Superior temporal gyrus (tissue), 1 donor: ENCODE measurements at regions not wholly inside any gene's neighbourhood (a gene's known extent, or its start where the extent isn't known, plus 50 kb on each side); places are given as distances from the start of the nearest gene placed in this dataset.
"Not testable (repeated sequence)": the region's sequence is repeated elsewhere in the genome, so short reads cannot be mapped to it uniquely, and the experiment has no call there.

ENCODE experiments used
- DNase-seq: peaks from one replicate; pipeline ENCODE4 v3.0.0-alpha.2; 2016; ENCODE audit errors: extremely low spot score

- no peak for DNase-seq
Observed at GRCh38 chr7:54115028-54115763, 427.0 kb upstream of the VSTM2A start.

GRCh38 chr7:54116956-54117355 lies 425.2 kb upstream of the VSTM2A start:
- no peak for DNase-seq

- no peak for DNase-seq
Observed at GRCh38 chr7:54129035-54129434, 413.1 kb upstream of the VSTM2A start.

GRCh38 chr7:54141576-54141975 lies 400.6 kb upstream of the VSTM2A start:
- no peak for DNase-seq

- DNase-seq = no peak
Observed at GRCh38 chr7:54145716-54146115, 396.5 kb upstream of the VSTM2A start.

- DNase-seq = no peak
Observed at GRCh38 chr7:54153462-54153861, 388.7 kb upstream of the VSTM2A start.

- DNase-seq = no peak
Observed at GRCh38 chr7:54159088-54159487, 383.1 kb upstream of the VSTM2A start.

GRCh38 chr7:54161621-54162020 lies 380.6 kb upstream of the VSTM2A start:
- no peak for DNase-seq

GRCh38 chr7:54166419-54166818 lies 375.8 kb upstream of the VSTM2A start:
- no peak for DNase-seq

- DNase-seq = no peak
Observed at GRCh38 chr7:54179321-54180029, 362.7 kb upstream of the VSTM2A start.

GRCh38 chr7:54180796-54181195 lies 361.4 kb upstream of the VSTM2A start:
- no peak for DNase-seq

- DNase-seq = no peak
Observed at GRCh38 chr7:54183055-54183454, 359.1 kb upstream of the VSTM2A start.

- no peak for DNase-seq
Observed at GRCh38 chr7:54186336-54186735, 355.8 kb upstream of the VSTM2A start.

- DNase-seq = no peak
Observed at GRCh38 chr7:54187886-54188685, 354.1 kb upstream of the VSTM2A start.

- DNase-seq = no peak
Observed at GRCh38 chr7:54188843-54189242, 353.3 kb upstream of the VSTM2A start.

- DNase-seq = no peak
Observed at GRCh38 chr7:54189330-54189729, 352.8 kb upstream of the VSTM2A start.

- no peak for DNase-seq
Observed at GRCh38 chr7:54201501-54201900, 340.7 kb upstream of the VSTM2A start.

GRCh38 chr7:54215424-54215823 lies 326.8 kb upstream of the VSTM2A start:
- DNase-seq = no peak

GRCh38 chr7:54226030-54226429 lies 316.1 kb upstream of the VSTM2A start:
- DNase-seq = not testable (repeated sequence)

GRCh38 chr7:54242776-54243175 lies 299.4 kb upstream of the VSTM2A start:
- no peak for DNase-seq

- no peak for DNase-seq
Observed at GRCh38 chr7:54245020-54245419, 297.2 kb upstream of the VSTM2A start.

GRCh38 chr7:54249686-54250085 lies 292.5 kb upstream of the VSTM2A start:
- no peak for DNase-seq
